NB4 (cell line): ENCODE measurements at regions not wholly inside any gene's neighbourhood (a gene's known extent, or its start where the extent isn't known, plus 50 kb on each side); places are given as distances from the start of the nearest gene placed in this dataset.
A peak's percentile ranks its signal among the peaks of the same experiment; 100 is the strongest.

Experiments
- DNase-seq: peaks from one replicate; pipeline ENCODE4 v3.0.0; 2010; ENCODE audit warnings: low read depth
- H3K4me3 ChIP-seq: one replicate; pipeline ENCODE4 v1.5.1; 2011; ENCODE audit warnings: mild to moderate bottlenecking, low read depth, low read length, moderate library complexity
- CTCF ChIP-seq: IDR thresholded peaks from one replicate; pipeline ENCODE4 v1.5.1; 2012; ENCODE audit warnings: low read depth, low read length
- MYC ChIP-seq: IDR thresholded peaks from 2 replicates; pipeline ENCODE4 v1.6.1; 2011; ENCODE audit warnings: low read depth, low read length
- POLR2A ChIP-seq: IDR thresholded peaks from 2 replicates; pipeline ENCODE4 v1.6.1; 2011; ENCODE audit warnings: mild to moderate bottlenecking; ENCODE audit not compliant: insufficient read length; ENCODE audit errors: extremely low read depth
- TF ChIP-seq, protein P1 (sequence below): IDR thresholded peaks from 2 replicates; pipeline ENCODE4 v1.6.1; 2011; ENCODE audit warnings: low read depth, low read length

DNA sequence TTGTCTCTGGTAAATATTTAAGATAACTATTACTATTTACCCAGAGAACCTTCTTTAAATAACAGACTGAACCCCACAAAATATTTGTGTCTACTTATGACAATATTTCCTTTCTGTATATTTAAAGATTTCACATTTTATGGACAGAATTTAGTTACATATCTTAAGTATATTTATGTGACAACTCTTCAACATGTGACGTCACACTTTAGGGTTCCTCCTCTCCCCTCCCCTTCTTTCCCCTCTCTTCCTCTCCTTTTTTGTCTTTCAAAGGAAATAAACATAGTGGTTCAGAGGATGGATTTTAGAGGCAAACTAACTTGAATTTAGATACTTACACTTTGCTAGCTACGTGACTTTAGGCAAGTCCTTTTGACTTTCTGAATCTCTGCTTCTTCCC, 655.6 kb upstream of the NUDT12 start:
- H3K4me3 ChIP-seq: no peak overlapping the region
- no peak for TF ChIP-seq POLR2A
- TF ChIP-seq CTCF: no peak
- TF ChIP-seq, protein P1, sequence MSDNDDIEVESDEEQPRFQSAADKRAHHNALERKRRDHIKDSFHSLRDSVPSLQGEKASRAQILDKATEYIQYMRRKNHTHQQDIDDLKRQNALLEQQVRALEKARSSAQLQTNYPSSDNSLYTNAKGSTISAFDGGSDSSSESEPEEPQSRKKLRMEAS: no peak
- no peak for TF ChIP-seq MYC
- no peak for DNase-seq

- H3K4me3 ChIP-seq: no peak overlapping the region
- no peak for TF ChIP-seq POLR2A
- TF ChIP-seq CTCF: no peak
- TF ChIP-seq, protein P1: no peak
- no peak for TF ChIP-seq MYC
- DNase-seq: no peak
Measured at GRCh38 chr5:104213216-104213615, 650.6 kb upstream of the NUDT12 start.

GRCh38 chr5:104199771-104200170, 637.2 kb upstream of the NUDT12 start:
- peak; percentile 11 for DNase-seq
- H3K4me3 ChIP-seq: no peak overlapping the region
- TF ChIP-seq MYC: no peak
- no peak for TF ChIP-seq CTCF
- no peak for TF ChIP-seq POLR2A
- TF ChIP-seq, protein P1: no peak

GRCh38 chr5:104198156-104198555, 635.6 kb upstream of the NUDT12 start:
- TF ChIP-seq MYC (no peak), CTCF (no peak), POLR2A (no peak)
- TF ChIP-seq, protein P1: no peak
- H3K4me3 ChIP-seq: no peak overlapping the region
- DNase-seq: no peak

GRCh38 chr5:104189909-104190308, 627.3 kb upstream of the NUDT12 start:
- no peak overlapping the region for H3K4me3 ChIP-seq
- TF ChIP-seq, protein P1: peak; percentile 88
- no peak for TF ChIP-seq POLR2A
- peak; percentile 82 for TF ChIP-seq MYC
- no peak for TF ChIP-seq CTCF
- peak; percentile 67 for DNase-seq

DNA sequence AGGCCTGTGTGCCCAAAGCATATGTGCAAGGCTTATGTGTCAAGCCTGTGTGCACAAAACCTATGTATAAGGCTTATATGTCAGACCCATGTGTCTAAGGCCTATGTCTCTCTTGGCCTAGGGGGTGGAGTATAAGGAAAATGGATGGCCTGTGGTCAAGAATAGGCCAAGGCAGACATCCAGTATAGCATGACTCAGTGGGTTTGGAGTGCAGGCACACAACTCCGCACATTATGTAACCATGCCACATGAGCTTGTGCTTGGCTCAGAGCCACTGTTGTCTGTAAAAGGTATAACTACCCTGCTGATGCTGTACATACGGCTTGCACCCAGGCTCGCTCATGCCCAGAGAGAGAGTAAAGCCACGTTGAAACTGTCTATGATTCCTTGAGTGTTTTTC, 626.4 kb upstream of the NUDT12 start:
- H3K4me3 ChIP-seq: no peak overlapping the region
- peak; percentile 13 for DNase-seq
- TF ChIP-seq, protein P1: no peak
- TF ChIP-seq MYC: no peak
- TF ChIP-seq POLR2A: no peak
- no peak for TF ChIP-seq CTCF
